DOHH2 (cell line): ENCODE measurements at regions not wholly inside any gene's neighbourhood (a gene's known extent, or its start where the extent isn't known, plus 50 kb on each side); places are given as distances from the start of the nearest gene placed in this dataset.
"Not testable (repeated sequence)": the region's sequence is repeated elsewhere in the genome, so short reads cannot be mapped to it uniquely, and the experiment has no call there.

Experiments used
- H3F3A ChIP-seq: fragments of 200-600 bp; sonication (generic), shearing (Covaris generic); 2 replicates; pipeline ENCODE4 v1.6.0; 2016; ENCODE audit warnings: antibody characterized with exemption, mild to moderate bottlenecking; ENCODE audit not compliant: control insufficient read depth, insufficient read depth
- H3K27ac ChIP-seq: fragments of 200-600 bp; sonication (generic); 2 replicates; pipeline ENCODE4 v1.5.1; 2014; ENCODE audit warnings: low read depth, mild to moderate bottlenecking, low read length, moderate library complexity
- H3K27me3 ChIP-seq: fragments of 200-600 bp; sonication (generic); 2 replicates; pipeline ENCODE4 v1.6.1; 2014; ENCODE audit warnings: mild to moderate bottlenecking, low read length, mixed read lengths; ENCODE audit not compliant: control insufficient read depth
- H3K36me3 ChIP-seq: fragments of 200-600 bp; sonication (generic); 2 replicates; pipeline ENCODE4 v1.6.1; 2014; ENCODE audit warnings: mild to moderate bottlenecking, low read length, moderate library complexity, mixed read lengths; ENCODE audit not compliant: control insufficient read depth
- H3K4me1 ChIP-seq: fragments of 200-600 bp; sonication (generic); 2 replicates; pipeline ENCODE4 v1.6.1; 2014; ENCODE audit warnings: mild to moderate bottlenecking, low read length, mixed read lengths; ENCODE audit not compliant: control insufficient read depth
- H3K4me2 ChIP-seq: fragments of 200-600 bp; sonication (generic); 2 replicates; pipeline ENCODE4 v1.6.0; 2014; ENCODE audit warnings: mild to moderate bottlenecking, low read length, moderate library complexity
- H3K4me3 ChIP-seq: fragments of 200-600 bp; sonication (generic); 2 replicates; pipeline ENCODE4 v1.5.1; 2014; ENCODE audit warnings: mild to moderate bottlenecking, low read length, mixed read lengths
- H3K79me2 ChIP-seq: fragments of 200-600 bp; sonication (generic); 2 replicates; pipeline ENCODE4 v1.6.1; 2014; ENCODE audit warnings: mild to moderate bottlenecking, low read length, mixed read lengths; ENCODE audit not compliant: control insufficient read depth
- H3K9me2 ChIP-seq: fragments of 200-600 bp; sonication (generic); replicated peaks from 2 replicates; pipeline ENCODE4 v1.6.1; 2014; ENCODE audit warnings: mild to moderate bottlenecking, low read length, mixed read lengths; ENCODE audit not compliant: control insufficient read depth
- H3K9me3 ChIP-seq: fragments of 200-600 bp; sonication (generic); 2 replicates; pipeline ENCODE4 v1.6.1; 2014; ENCODE audit warnings: antibody characterized with exemption, low read length, mixed read lengths; ENCODE audit not compliant: control insufficient read depth, insufficient read depth
- H4K20me1 ChIP-seq: fragments of 200-600 bp; sonication (generic); 2 replicates; pipeline ENCODE4 v1.6.0; 2014; ENCODE audit warnings: low read depth, mild to moderate bottlenecking, antibody characterized with exemption, low read length, moderate library complexity; ENCODE audit not compliant: control insufficient read depth, insufficient read depth
- EZH2phosphoT487 ChIP-seq: fragments of 200-600 bp; sonication (generic); IDR thresholded peaks from 2 replicates; pipeline ENCODE4 v1.6.1; 2017; ENCODE audit warnings: borderline replicate concordance, mild to moderate bottlenecking, antibody characterized with exemption, low read length, moderate library complexity, mixed read lengths
- TF ChIP-seq, protein P1 (sequence below): fragments of 200-600 bp; sonication (generic); IDR thresholded peaks from one replicate; pipeline ENCODE4 v1.5.1; 2014; ENCODE audit warnings: antibody characterized with exemption, mild to moderate bottlenecking, low read depth, low read length; ENCODE audit not compliant: poor library complexity, severe bottlenecking

DNA sequence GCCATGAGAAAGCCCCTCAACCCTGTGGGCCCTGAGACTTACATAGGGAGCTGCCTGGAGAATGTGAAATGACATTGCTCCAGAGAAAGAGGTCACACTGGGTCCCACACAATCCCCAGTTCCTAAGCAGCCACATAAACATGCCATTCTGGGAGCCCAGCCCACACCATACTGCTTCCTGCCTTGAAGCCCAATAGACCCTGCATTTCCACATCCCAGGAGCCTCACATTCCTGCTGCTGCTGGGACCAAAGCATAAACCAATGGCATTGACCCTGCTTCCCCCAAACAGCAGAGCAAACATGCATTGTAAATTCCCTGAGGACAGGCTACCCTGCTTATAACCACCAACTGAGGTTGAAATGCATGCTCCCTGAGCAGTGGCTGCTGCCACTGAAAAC is 1117.6 kb upstream of the SLC39A10 start:
- Histone ChIP-seq H3K4me2 (no peak overlapping the region), H3K27ac (no peak overlapping the region), H3F3A (no peaks in the 10 kb centered on the region), H4K20me1 (no peaks in the 10 kb centered on the region), H3K4me1 (no peaks in the 10 kb centered on the region), H3K4me3 (no peak overlapping the region), H3K9me2 (no peaks in the 10 kb centered on the region), H3K27me3 (no peaks in the 10 kb centered on the region), H3K79me2 (no peaks in the 10 kb centered on the region), H3K36me3 (no peaks in the 10 kb centered on the region), H3K9me3 (no peaks in the 10 kb centered on the region)
- TF ChIP-seq, protein P1, sequence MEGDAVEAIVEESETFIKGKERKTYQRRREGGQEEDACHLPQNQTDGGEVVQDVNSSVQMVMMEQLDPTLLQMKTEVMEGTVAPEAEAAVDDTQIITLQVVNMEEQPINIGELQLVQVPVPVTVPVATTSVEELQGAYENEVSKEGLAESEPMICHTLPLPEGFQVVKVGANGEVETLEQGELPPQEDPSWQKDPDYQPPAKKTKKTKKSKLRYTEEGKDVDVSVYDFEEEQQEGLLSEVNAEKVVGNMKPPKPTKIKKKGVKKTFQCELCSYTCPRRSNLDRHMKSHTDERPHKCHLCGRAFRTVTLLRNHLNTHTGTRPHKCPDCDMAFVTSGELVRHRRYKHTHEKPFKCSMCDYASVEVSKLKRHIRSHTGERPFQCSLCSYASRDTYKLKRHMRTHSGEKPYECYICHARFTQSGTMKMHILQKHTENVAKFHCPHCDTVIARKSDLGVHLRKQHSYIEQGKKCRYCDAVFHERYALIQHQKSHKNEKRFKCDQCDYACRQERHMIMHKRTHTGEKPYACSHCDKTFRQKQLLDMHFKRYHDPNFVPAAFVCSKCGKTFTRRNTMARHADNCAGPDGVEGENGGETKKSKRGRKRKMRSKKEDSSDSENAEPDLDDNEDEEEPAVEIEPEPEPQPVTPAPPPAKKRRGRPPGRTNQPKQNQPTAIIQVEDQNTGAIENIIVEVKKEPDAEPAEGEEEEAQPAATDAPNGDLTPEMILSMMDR, result no peak
- TF ChIP-seq EZH2phosphoT487, result no peak

DNA sequence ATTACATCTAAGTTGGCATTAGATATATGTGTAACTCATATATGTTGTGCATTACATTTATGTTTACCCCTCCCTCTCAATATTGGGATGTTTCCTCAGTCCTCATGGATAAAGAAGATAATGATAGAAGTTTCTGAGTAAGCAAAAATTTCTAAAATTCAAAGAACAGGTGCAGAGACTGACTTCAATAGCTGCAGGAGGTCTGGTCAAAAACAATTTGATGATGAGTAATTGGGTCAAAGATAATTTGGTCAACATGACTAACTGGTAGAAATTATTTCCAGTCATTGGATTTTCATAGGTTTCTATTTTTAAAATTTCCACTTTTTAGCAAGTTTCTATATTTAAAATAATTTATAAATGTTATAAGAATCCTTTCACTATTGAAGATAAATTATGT is 1130.9 kb upstream of the SLC39A10 start:
- no peaks in the 10 kb centered on the region for H3K9me3 ChIP-seq
- H3K27ac ChIP-seq, result no peak overlapping the region
- H3K9me2 ChIP-seq, result no peaks in the 10 kb centered on the region
- no peaks in the 10 kb centered on the region for H3K4me1 ChIP-seq
- H3K27me3 ChIP-seq, result no peaks in the 10 kb centered on the region
- H4K20me1 ChIP-seq, result no peaks in the 10 kb centered on the region
- H3F3A ChIP-seq, result no peaks in the 10 kb centered on the region
- H3K79me2 ChIP-seq, result no peaks in the 10 kb centered on the region
- H3K36me3 ChIP-seq, result no peaks in the 10 kb centered on the region
- TF ChIP-seq, protein P1, result no peak
- no peak for TF ChIP-seq EZH2phosphoT487
- no peak overlapping the region for H3K4me2 ChIP-seq
- no peak overlapping the region for H3K4me3 ChIP-seq

DNA sequence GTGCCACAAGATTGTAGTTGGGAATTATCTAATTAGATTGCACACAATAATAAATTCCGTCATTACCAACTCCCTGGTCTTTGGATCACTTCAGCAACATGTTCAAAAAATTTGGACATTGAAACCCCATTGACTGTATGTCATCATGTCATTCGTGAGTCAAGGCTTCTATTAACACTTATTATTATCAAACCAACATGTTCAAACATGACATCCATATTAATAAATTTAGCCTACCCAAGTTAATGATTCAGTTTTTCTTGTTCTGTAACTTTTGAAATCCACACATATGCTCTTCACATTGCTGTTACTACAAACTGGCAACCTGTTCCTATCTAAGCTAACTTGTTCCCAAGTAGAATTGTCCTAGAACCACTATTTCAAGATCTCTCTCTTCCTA is 1142.7 kb upstream of the SLC39A10 start:
- H3K9me3 ChIP-seq, result no peaks in the 10 kb centered on the region
- no peaks in the 10 kb centered on the region for H3F3A ChIP-seq
- no peak overlapping the region for H3K4me2 ChIP-seq
- H3K27ac ChIP-seq, result no peak overlapping the region
- no peaks in the 10 kb centered on the region for H3K79me2 ChIP-seq
- no peaks in the 10 kb centered on the region for H3K4me1 ChIP-seq
- no peaks in the 10 kb centered on the region for H3K27me3 ChIP-seq
- TF ChIP-seq, protein P1, result no peak
- TF ChIP-seq EZH2phosphoT487, result no peak
- H3K36me3 ChIP-seq, result no peaks in the 10 kb centered on the region
- no peak overlapping the region for H3K4me3 ChIP-seq
- H3K9me2 ChIP-seq, result no peaks in the 10 kb centered on the region
- H4K20me1 ChIP-seq, result no peaks in the 10 kb centered on the region

DNA sequence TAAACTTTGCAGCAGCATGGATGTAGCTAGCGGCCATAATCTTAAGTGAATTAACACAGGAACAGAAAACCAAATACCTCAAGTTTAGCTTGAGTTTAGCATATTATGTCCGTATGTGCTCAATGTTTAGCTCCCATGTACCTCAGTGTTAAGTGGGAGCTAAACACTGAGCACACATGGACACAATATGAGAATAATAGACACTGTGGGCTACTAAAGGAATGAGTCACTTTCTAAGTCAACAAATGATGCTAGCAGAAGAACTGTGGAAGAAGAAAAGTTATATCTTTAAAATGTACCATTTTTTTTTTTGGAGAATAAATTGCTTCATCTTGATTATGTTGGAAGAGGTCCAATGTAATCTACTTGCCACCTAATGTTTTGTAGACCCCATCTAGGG is 1146.0 kb upstream of the SLC39A10 start:
- not testable (repeated sequence) for H3K36me3 ChIP-seq, H3K27ac ChIP-seq, H3K27me3 ChIP-seq, H3K9me2 ChIP-seq, H3F3A ChIP-seq, H3K4me2 ChIP-seq, H3K9me3 ChIP-seq, H4K20me1 ChIP-seq, H3K4me1 ChIP-seq, H3K79me2 ChIP-seq, H3K4me3 ChIP-seq

- H4K20me1 ChIP-seq, H3K4me1 ChIP-seq, H3K9me2 ChIP-seq, H3K36me3 ChIP-seq, H3K4me3 ChIP-seq, H3F3A ChIP-seq, H3K79me2 ChIP-seq, H3K27ac ChIP-seq, H3K9me3 ChIP-seq, H3K4me2 ChIP-seq, H3K27me3 ChIP-seq: not testable (repeated sequence)
Observed at GRCh38 chr2:194504876-194505275, 1152.2 kb upstream of the SLC39A10 start.
